GM12878 (cell line): ENCODE measurements at regions not wholly inside any gene's neighbourhood (a gene's known extent, or its start where the extent isn't known, plus 50 kb on each side); places are given as distances from the start of the nearest gene placed in this dataset.

ENCODE experiments used
- ATAC-seq: fragments of 200-7000 bp; cut with Tn5 transposase; 3 replicates; pipeline ENCODE4 v1.9.1; 2020; ENCODE audit warnings: mild to moderate bottlenecking, moderate library complexity
- BruUV-seq: library from RNA; stranded (reverse); fragments of 400-500 nt; replicated peaks from 2 replicates; lab custom pipeline; 2021; lab: Mats Ljungman, UMichigan
- CTCF ChIA-PET: fragments of 300-600 bp; sonication (Branson Sonifier 250); formaldehyde crosslinking; extraction: SDS; loops from one replicate; lab custom pipeline; 2021; ENCODE audit warnings: inconsistent platforms; lab: Yijun Ruan, JAX
- POLR2A ChIA-PET: fragments of 350-600 bp; formaldehyde crosslinking; extraction: SDS; loops from one replicate; lab custom pipeline; 2021; ENCODE audit warnings: inconsistent platforms; lab: Charles Lee
- RAD21 ChIA-PET: fragments of 300-600 bp; sonication (Branson Sonifier 250); formaldehyde crosslinking; loops from one replicate; lab custom pipeline; 2023; ENCODE audit warnings: antibody characterized with exemption; ENCODE audit not compliant: unreplicated experiment; lab: Charles Lee
- SMC1A ChIA-PET: fragments of 300-600 bp; sonication (Branson Sonifier 250); formaldehyde crosslinking; loops from one replicate; lab custom pipeline; 2023; ENCODE audit not compliant: unreplicated experiment, uncharacterized antibody; lab: Charles Lee
- DNase-seq: peaks from one replicate; pipeline ENCODE4 v3.0.0-alpha.2; 2011; ENCODE audit warnings: low read depth, low spot score
- FAIRE-seq: peaks from 3 replicates; lab custom pipeline; 2011; peaks lifted over from hg19 to GRCh38; lab: Jason Lieb, UNC
- H2AFZ ChIP-seq: 2 replicates; pipeline ENCODE4 v1.6.0; 2011; ENCODE audit warnings: low read depth, low read length, control low read depth; ENCODE audit not compliant: control insufficient read depth
- H3K27ac ChIP-seq: 2 replicates; pipeline ENCODE4 v1.5.1; 2011; ENCODE audit warnings: control low read depth; ENCODE audit not compliant: control insufficient read depth, insufficient read depth
- H3K27me3 ChIP-seq, 2 experiments: replicated peaks in 1 of 2; 2 replicates each; pipeline versions ENCODE4 v1.6.0 to v1.6.1; 2011; ENCODE audit warnings: low read length in 1 of 2; ENCODE audit not compliant: control insufficient read depth in 2 of 2, insufficient read depth in 2 of 2
- H3K36me3 ChIP-seq, 2 experiments: 2 replicates each; pipeline ENCODE4 v1.5.1; 2011; ENCODE audit warnings: low read length in 1 of 2; ENCODE audit not compliant: control insufficient read depth in 2 of 2, insufficient read depth in 2 of 2
- H3K4me1 ChIP-seq: 2 replicates; pipeline ENCODE4 v1.6.1; 2011; ENCODE audit warnings: mild to moderate bottlenecking, low read length, moderate library complexity, mixed read lengths; ENCODE audit not compliant: control insufficient read depth, insufficient read depth
- H3K4me2 ChIP-seq: 2 replicates; pipeline ENCODE4 v1.6.0; 2011; ENCODE audit warnings: control low read depth; ENCODE audit not compliant: control insufficient read depth, insufficient read depth
- H3K4me3 ChIP-seq: fragments of 200-600 bp; sonication (generic); 2 replicates; pipeline ENCODE4 v1.5.1; 2016
- H3K79me2 ChIP-seq: 2 replicates; pipeline ENCODE4 v1.6.0; 2011; ENCODE audit warnings: low read length; ENCODE audit not compliant: control insufficient read depth, insufficient read depth
- H3K9ac ChIP-seq: 2 replicates; pipeline ENCODE4 v1.8.0; 2011; ENCODE audit warnings: low read length, control low read depth, mixed read lengths; ENCODE audit not compliant: control insufficient read depth, insufficient read depth
- H3K9me3 ChIP-seq: replicated peaks from 3 replicates; pipeline ENCODE4 v1.5.1; 2011; ENCODE audit warnings: mild to moderate bottlenecking, low read length; ENCODE audit not compliant: control insufficient read depth, insufficient read depth
- H4K20me1 ChIP-seq: 2 replicates; pipeline ENCODE4 v1.6.0; 2011; ENCODE audit not compliant: control insufficient read depth, insufficient read depth
- BCL11A ChIP-seq: IDR thresholded peaks from 2 replicates; pipeline ENCODE4 v1.6.1; 2011; ENCODE audit warnings: low read depth, low read length
- BHLHE40 ChIP-seq, 2 experiments: fragments of 450-650 bp in 1 of 2; IDR thresholded peaks; 2 replicates each; pipeline ENCODE4 v1.6.1; 2011 to 2017; ENCODE audit warnings: low read depth in 2 of 2, borderline replicate concordance in 1 of 2, improper control_type of control experiment in 1 of 2, low read length in 1 of 2, mild to moderate bottlenecking in 1 of 2
- CHD2 ChIP-seq: IDR thresholded peaks from 2 replicates; pipeline ENCODE4 v1.6.1; 2011; ENCODE audit warnings: low read depth, low read length, improper control_type of control experiment, borderline replicate concordance
- CHD4 ChIP-seq: fragments of 200-600 bp; sonication (generic); IDR thresholded peaks from 2 replicates; pipeline ENCODE4 v1.6.1; 2016; ENCODE audit warnings: mild to moderate bottlenecking
- EP300 ChIP-seq, 2 experiments: fragments of 150-350 bp in 1 of 2; IDR thresholded peaks; 2 replicates each; pipeline ENCODE4 v1.6.1; 2011 to 2012; ENCODE audit warnings: low read depth in 2 of 2, low read length in 2 of 2, borderline replicate concordance in 1 of 2, improper control_type of control experiment in 1 of 2, inconsistent platforms in 1 of 2; ENCODE audit not compliant: control insufficient read depth in 1 of 2
- GATAD2B ChIP-seq: fragments of 450-650 bp; conservative IDR thresholded peaks from 2 replicates; pipeline ENCODE4 v1.6.1; 2017; ENCODE audit warnings: low read depth, mild to moderate bottlenecking, moderate library complexity
- IKZF2 ChIP-seq, 2 experiments: fragments of 450-650 bp; IDR thresholded peaks; 2 replicates each; pipeline ENCODE4 v1.6.1; 2017; ENCODE audit warnings: mild to moderate bottlenecking in 2 of 2, moderate library complexity in 2 of 2
- IRF4 ChIP-seq: IDR thresholded peaks from 2 replicates; pipeline ENCODE4 v1.6.1; 2011; ENCODE audit warnings: low read depth, low read length
- JUND ChIP-seq: IDR thresholded peaks from 2 replicates; pipeline ENCODE4 v1.6.1; 2012; ENCODE audit warnings: low read depth, mild to moderate bottlenecking, low read length, improper control_type of control experiment, moderate library complexity
- MEF2B ChIP-seq: fragments of 450-650 bp; IDR thresholded peaks from 2 replicates; pipeline ENCODE4 v1.6.1; 2018; ENCODE audit warnings: mild to moderate bottlenecking, moderate library complexity; ENCODE audit not compliant: partially characterized antibody, poor library complexity, severe bottlenecking
- MTA2 ChIP-seq: fragments of 450-650 bp; IDR thresholded peaks from 2 replicates; pipeline ENCODE4 v1.6.1; 2016; ENCODE audit warnings: low read depth, mild to moderate bottlenecking, moderate library complexity
- MYB ChIP-seq: fragments of 150-350 bp; IDR thresholded peaks from 2 replicates; pipeline ENCODE4 v1.6.1; 2014; ENCODE audit warnings: mild to moderate bottlenecking, low read depth, low read length, borderline replicate concordance
- NBN ChIP-seq: fragments of 450-650 bp; IDR thresholded peaks from 2 replicates; pipeline ENCODE4 v1.6.1; 2016
- POU2F2 ChIP-seq: IDR thresholded peaks from 3 replicates; pipeline ENCODE4 v1.6.1; 2011; ENCODE audit warnings: low read depth, mild to moderate bottlenecking, low read length, borderline replicate concordance
- RFX5 ChIP-seq: IDR thresholded peaks from 2 replicates; pipeline ENCODE4 v1.6.1; 2011; ENCODE audit warnings: low read depth, low read length, improper control_type of control experiment
- SP1 ChIP-seq: IDR thresholded peaks from one replicate; pipeline ENCODE4 v1.6.1; 2011; ENCODE audit warnings: low read depth, low read length
- WRNIP1 ChIP-seq: IDR thresholded peaks from 2 replicates; pipeline ENCODE4 v1.6.1; 2011; ENCODE audit warnings: low read depth, low read length, improper control_type of control experiment, borderline replicate concordance
- ZNF207 ChIP-seq: fragments of 450-650 bp; IDR thresholded peaks from 2 replicates; pipeline ENCODE4 v1.6.1; 2014; ENCODE audit warnings: antibody characterized with exemption, mild to moderate bottlenecking, borderline replicate concordance
- ZNF384 ChIP-seq: IDR thresholded peaks from 2 replicates; pipeline ENCODE4 v1.6.1; 2012; ENCODE audit warnings: low read depth, mild to moderate bottlenecking, low read length, improper control_type of control experiment, borderline replicate concordance
- WGBS: methylation state at CpG from one replicate; pipeline ENCODE4 v1.1.6; 2016; ENCODE audit warnings: low lambda C conversion rate; ENCODE audit not compliant: insufficient replicate concordance, insufficient coverage; ENCODE audit errors: missing lambda C conversion rate; 5-methylcytosine and 5-hydroxymethylcytosine counted together
- in situ Hi-C: fragments of 300-500 bp; cut with MboI; formaldehyde crosslinking; loops from 9 replicates; pipeline ENCODE4 v1.14.3; 2018; ENCODE audit warnings: mixed read lengths
- intact Hi-C: fragments of 100-400 bp; cut with micrococcal nuclease; formaldehyde crosslinking; loops from one replicate; pipeline ENCODE4 v1.14.2; 2022; ENCODE audit not compliant: unreplicated experiment
- TF ChIP-seq, protein P1 (sequence below): fragments of 450-650 bp; IDR thresholded peaks from 2 replicates; pipeline ENCODE4 v1.6.1; 2018; ENCODE audit warnings: mild to moderate bottlenecking, low read depth, moderate library complexity; ENCODE audit not compliant: partially characterized antibody

DNA sequence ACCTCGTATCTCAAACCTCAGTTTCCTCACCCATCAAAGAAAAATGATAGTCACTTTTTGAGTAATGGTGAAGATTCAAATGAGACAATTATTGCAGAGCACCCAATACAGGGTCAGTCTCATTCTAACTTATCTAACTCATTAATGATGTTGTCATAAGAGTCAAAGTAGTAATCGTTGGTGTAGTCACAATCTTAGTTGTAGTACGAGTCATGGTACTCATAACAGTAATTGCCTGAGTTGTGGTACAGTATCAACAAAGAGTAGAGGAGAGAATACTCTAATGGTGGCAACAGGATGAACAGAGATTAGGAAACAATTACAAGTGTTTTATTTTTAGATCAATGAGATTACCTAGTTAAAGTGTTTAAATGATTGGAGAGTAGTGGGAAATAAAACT, 93.6 kb upstream of the TMTC2 start (continued):
- peak; percentile 91 for TF ChIP-seq MTA2

DNA sequence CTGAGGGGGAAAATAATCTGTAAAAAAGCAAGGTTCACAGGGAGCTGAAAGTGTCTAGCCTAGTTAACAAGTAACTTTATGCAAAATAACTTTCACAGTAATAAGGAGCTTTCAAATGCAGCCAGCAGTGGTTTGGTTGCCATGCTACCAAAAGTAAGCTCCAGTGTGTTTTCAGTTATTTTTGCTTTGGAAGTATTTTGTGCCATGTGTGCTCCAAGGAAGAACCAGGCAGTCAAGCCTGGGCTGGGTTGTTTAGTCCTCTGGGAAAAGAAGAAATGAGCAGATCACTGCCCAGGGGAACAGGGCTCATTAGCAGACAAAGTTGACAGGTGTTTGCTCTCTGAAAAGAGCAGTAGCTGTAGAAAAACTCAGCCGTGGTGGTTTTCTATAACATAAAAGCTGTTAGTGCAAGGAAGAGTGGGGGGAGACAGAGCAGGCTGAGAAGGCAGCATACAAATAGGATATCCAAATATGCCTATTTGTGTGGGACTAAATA, 92.8 kb upstream of the TMTC2 start:
- Histone ChIP-seq H3K4me1 (peaks cover 4% of the 10 kb centered on the region; the same call in 1 of the 2 replicates), H3K4me3 (no peak overlapping the region; the same call in 1 of the 2 replicates), H3K4me2 (peak overlapping the region; percentile 55), H3K79me2 (no peaks in the 10 kb centered on the region), H2AFZ (no peak overlapping the region), H3K36me3 (no peaks in the 10 kb centered on the region), H3K27me3 (no peaks in the 10 kb centered on the region), H3K9me3 (peaks cover 2% of the 10 kb centered on the region; the same call in 1 of the 3 replicates), H3K9ac (no peak overlapping the region), H3K27ac (peak overlapping the region; percentile 39), H4K20me1 (no peaks in the 10 kb centered on the region)
- in situ Hi-C loops, result no loop called here
- ChIA-PET SMC1A (interaction anchor here (0.7 to 4.5 kb wide), 18 partner anchors 9 to 93 kb away, joined by 3 to 41 read pairs (median 6); partner anchors contain the start of gene TMTC2), CTCF (interaction anchor here (0.6 to 3.4 kb wide), 11 partner anchors 9 to 513 kb away, joined by 3 to 16 read pairs (median 3); partner anchors contain the start of genes CCDC59, METTL25 and TMTC2), RAD21 (interaction anchor here (0.9 to 2.0 kb wide), 7 partner anchors 10 to 92 kb away, joined by 4 to 15 read pairs (median 5); partner anchors contain the start of gene TMTC2), POLR2A (interaction anchor here (0.6 to 1.3 kb wide), 3 partner anchors 42 to 93 kb away, joined by 3 to 5 read pairs (median 3); partner anchors contain the start of gene TMTC2)
- intact Hi-C loops, result loop anchor here (10.0 kb wide), 1 partner anchor 639 kb away; no protein-coding TSS in a partner anchor
- no TSS peak for BruUV-seq
- ATAC-seq (peak; percentile 91), FAIRE-seq (no peak), DNase-seq (peak; percentile 49)
- 0% methylated on average over 1 of the region's 1 CpG for WGBS
- TF ChIP-seq RFX5 (0 out of 2 replicates have a peak, but pooled peaks have one; percentile 57), MYB (no peak), POU2F2 (peak; percentile 56; the same call in 1 of the 3 replicates), IRF4 (0 out of 2 replicates have a peak, but pooled peaks have one; percentile 40), CHD2 (peak; percentile 19; the same call in 1 of the 2 replicates), BCL11A (peak; percentile 39; the same call in 1 of the 2 replicates), CHD4 (no peak), IKZF2 (IDR thresholded peaks at IDR 0.05) (peak; percentile 93 to 96), MEF2B (peak; percentile 75), NBN (peak; percentile 46), EP300 (IDR thresholded peaks at IDR 0.05; ENCODE audit: borderline replicate concordance in 1 of 2, control insufficient read depth in 1 of 2, low read depth in 2 of 2, low read length in 2 of 2) (peak; percentile 74 to 82; a peak in 3 of 4 replicates), ZNF384 (peak; percentile 2; the same call in 1 of the 2 replicates), WRNIP1 (0 out of 2 replicates have a peak, but pooled peaks have one; percentile 57), GATAD2B (peak; percentile 62; the same call in 1 of the 2 replicates), JUND (peak; percentile 16; the same call in 1 of the 2 replicates), ZNF207 (no peak), BHLHE40 (IDR thresholded peaks at IDR 0.05; ENCODE audit: borderline replicate concordance in 1 of 2, low read depth in 2 of 2, low read length in 1 of 2) (peak; percentile 12 to 35; a peak in 1 of 4 replicates), MTA2 (peak; percentile 89), SP1 (peak; percentile 17)
- TF ChIP-seq, protein P1, sequence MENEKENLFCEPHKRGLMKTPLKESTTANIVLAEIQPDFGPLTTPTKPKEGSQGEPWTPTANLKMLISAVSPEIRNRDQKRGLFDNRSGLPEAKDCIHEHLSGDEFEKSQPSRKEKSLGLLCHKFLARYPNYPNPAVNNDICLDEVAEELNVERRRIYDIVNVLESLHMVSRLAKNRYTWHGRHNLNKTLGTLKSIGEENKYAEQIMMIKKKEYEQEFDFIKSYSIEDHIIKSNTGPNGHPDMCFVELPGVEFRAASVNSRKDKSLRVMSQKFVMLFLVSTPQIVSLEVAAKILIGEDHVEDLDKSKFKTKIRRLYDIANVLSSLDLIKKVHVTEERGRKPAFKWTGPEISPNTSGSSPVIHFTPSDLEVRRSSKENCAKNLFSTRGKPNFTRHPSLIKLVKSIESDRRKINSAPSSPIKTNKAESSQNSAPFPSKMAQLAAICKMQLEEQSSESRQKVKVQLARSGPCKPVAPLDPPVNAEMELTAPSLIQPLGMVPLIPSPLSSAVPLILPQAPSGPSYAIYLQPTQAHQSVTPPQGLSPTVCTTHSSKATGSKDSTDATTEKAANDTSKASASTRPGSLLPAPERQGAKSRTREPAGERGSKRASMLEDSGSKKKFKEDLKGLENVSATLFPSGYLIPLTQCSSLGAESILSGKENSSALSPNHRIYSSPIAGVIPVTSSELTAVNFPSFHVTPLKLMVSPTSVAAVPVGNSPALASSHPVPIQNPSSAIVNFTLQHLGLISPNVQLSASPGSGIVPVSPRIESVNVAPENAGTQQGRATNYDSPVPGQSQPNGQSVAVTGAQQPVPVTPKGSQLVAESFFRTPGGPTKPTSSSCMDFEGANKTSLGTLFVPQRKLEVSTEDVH, result no peak
